OCI-LY7 (cell line): ENCODE measurements at regions not wholly inside any gene's neighbourhood (a gene's known extent, or its start where the extent isn't known, plus 50 kb on each side); places are given as distances from the start of the nearest gene placed in this dataset.

Experiments used
- CTCF ChIP-seq: fragments of 200-600 bp; sonication (generic); conservative IDR thresholded peaks from 2 replicates; pipeline ENCODE4 v1.5.1; 2014; ENCODE audit warnings: mild to moderate bottlenecking, antibody characterized with exemption, low read length, moderate library complexity, mixed read lengths
- EZH2phosphoT487 ChIP-seq: fragments of 200-600 bp; sonication (generic); IDR thresholded peaks from 2 replicates; pipeline ENCODE4 v1.6.1; 2018; ENCODE audit warnings: low read depth, borderline replicate concordance, mild to moderate bottlenecking, mixed run types, antibody characterized with exemption, low read length, moderate library complexity, mixed read lengths

GRCh38 chr5:35370871-35371270, 140.6 kb upstream of the PRLR start:
- TF ChIP-seq CTCF (no peak), EZH2phosphoT487 (no peak)
